ENCODE measurements at regions not wholly inside any gene's neighbourhood (a gene's known extent, or its start where the extent isn't known, plus 50 kb on each side); places are given as distances from the start of the nearest gene placed in this dataset.

DNA sequence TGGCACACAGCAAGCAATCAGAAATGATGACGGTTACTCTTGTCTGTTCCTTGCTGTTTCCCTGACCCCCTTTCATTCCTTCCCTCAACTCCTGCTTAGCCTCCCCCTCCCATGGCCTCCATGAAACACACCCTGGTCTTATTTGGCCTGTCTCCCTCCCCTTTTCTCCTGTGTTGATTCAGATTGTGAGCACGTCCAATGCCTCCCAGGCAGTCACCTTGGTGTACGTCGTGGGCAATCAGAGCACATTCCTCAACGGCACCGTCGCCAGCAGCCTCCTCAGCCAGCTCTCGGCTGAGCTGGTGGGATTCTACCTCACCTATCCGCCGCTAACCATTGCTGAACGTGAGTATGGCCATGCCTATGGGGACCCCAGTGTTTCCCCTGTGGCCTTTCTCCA lies 141.1 kb downstream of the C11orf91 start:
- TF ChIP-seq CTCF (IDR thresholded peaks at IDR 0.05; ENCODE audit: extremely low read depth in 1 of 2, insufficient read depth in 1 of 2, low read depth in 1 of 2, low read length in 2 of 2) = no peak
- no peak for TF ChIP-seq POLR2A (IDR thresholded peaks at IDR 0.05; ENCODE audit: low read depth, low read length)
- no peak for TF ChIP-seq POLR2AphosphoS5 (IDR thresholded peaks at IDR 0.05; ENCODE audit: insufficient read depth, low read depth, low read length)
- TF ChIP-seq MAX (IDR thresholded peaks at IDR 0.05; ENCODE audit: insufficient read depth, insufficient read length) = no peak
- TF ChIP-seq EZH2 (IDR thresholded peaks at IDR 0.05; ENCODE audit: borderline replicate concordance, low read depth, low read length, severe bottlenecking) = no peak
- TF ChIP-seq GATA2 (IDR thresholded peaks at IDR 0.05; ENCODE audit: insufficient read depth, insufficient read length, low read depth, low read length) = no peak
- no peak for TF ChIP-seq MYC (IDR thresholded peaks at IDR 0.05; ENCODE audit: low read depth, low read length)
- TF ChIP-seq JUN (IDR thresholded peaks at IDR 0.05; ENCODE audit: borderline replicate concordance, insufficient read depth, insufficient read length, low read depth) = no peak
